ENCODE measurements at regions not wholly inside any gene's neighbourhood (a gene's known extent, or its start where the extent isn't known, plus 50 kb on each side); places are given as distances from the start of the nearest gene placed in this dataset.

- TF ChIP-seq, protein P1, sequence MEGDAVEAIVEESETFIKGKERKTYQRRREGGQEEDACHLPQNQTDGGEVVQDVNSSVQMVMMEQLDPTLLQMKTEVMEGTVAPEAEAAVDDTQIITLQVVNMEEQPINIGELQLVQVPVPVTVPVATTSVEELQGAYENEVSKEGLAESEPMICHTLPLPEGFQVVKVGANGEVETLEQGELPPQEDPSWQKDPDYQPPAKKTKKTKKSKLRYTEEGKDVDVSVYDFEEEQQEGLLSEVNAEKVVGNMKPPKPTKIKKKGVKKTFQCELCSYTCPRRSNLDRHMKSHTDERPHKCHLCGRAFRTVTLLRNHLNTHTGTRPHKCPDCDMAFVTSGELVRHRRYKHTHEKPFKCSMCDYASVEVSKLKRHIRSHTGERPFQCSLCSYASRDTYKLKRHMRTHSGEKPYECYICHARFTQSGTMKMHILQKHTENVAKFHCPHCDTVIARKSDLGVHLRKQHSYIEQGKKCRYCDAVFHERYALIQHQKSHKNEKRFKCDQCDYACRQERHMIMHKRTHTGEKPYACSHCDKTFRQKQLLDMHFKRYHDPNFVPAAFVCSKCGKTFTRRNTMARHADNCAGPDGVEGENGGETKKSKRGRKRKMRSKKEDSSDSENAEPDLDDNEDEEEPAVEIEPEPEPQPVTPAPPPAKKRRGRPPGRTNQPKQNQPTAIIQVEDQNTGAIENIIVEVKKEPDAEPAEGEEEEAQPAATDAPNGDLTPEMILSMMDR (IDR thresholded peaks at IDR 0.05; ENCODE audit: low read depth, low read length, poor library complexity, severe bottlenecking) = no peak
- TF ChIP-seq EZH2phosphoT487 (IDR thresholded peaks at IDR 0.05; ENCODE audit: borderline replicate concordance, low read length) = no peak
Measured at GRCh38 chr9:86766912-86767311, 180.4 kb downstream of the GAS1 start.

All from DOHH2 (cell line).